ENCODE measurements at regions not wholly inside any gene's neighbourhood (a gene's known extent, or its start where the extent isn't known, plus 50 kb on each side); places are given as distances from the start of the nearest gene placed in this dataset.
"Not testable (repeated sequence)": the region's sequence is repeated elsewhere in the genome, so short reads cannot be mapped to it uniquely, and the experiment has no call there.

GRCh38 chr1:181202986-181203555, 114.6 kb downstream of the IER5 start:
- no peak for DNase-seq (ENCODE audit: low read depth)

DNA sequence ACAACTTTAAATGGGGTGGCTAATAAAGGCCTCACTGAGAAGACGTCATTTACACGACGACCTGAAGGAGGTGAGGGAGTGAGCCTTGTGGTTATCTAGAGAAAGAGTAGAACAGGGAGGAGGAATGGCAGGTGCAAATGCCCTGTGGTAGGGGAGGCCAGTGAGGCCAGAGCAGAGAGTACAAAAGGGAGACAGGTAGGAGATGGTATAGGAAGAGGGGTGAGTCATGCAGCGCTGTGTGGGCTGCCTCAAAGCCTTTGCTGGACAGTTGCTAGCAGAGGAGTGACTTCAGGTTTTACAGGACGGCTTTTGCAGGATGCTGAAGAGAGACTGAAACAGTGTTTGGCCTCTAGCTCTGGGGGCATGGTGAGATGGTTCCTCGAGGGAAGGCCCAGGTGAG, 116.0 kb downstream of the IER5 start:
- no peak for DNase-seq (ENCODE audit: low read depth)

DNA sequence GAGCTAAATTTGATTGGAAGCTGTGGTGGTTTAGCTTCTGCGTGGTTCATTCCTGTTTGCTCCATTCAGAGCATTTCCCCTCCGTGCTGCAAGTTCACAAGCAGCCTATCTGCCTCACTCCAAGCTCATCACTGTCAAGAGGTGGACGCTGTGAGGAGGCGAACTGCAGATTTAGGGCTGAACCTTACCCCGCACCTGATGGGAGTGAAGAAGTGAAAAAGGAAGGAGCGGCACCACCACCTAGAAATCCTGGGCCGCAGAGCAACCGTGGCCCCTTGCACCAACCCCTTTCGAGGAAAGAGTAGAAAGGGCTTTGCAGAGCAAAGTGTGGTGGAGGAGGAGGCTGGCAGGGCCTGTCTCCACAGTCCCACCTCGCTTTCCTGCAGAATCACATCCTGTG, 117.4 kb downstream of the IER5 start:
- no peak for DNase-seq (ENCODE audit: low read depth)

DNA sequence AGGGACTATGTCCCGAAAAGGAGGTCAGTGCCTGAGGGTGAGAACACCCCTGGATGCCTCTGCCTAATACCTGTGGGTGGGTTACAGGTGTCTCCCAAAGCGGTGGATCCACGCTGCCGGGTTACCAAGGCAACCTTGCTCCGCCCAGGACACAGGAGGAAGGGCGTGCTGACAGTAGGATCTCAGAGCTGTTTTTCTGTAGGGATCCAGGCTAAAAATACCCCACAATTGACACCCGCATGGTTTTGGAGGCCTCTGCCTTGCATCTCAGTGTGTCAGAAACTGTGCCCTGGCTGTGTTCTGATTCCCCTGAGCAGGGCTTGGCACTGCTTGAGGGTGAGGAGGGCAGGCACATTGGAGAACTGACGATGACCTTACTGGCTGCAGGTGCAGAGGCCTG, 118.0 kb downstream of the IER5 start:
- DNase-seq (ENCODE audit: low read depth), result no peak

- DNase-seq (ENCODE audit: low read depth), result no peak
Observed at GRCh38 chr1:181206979-181207790, 118.7 kb downstream of the IER5 start.

- no peak for DNase-seq (ENCODE audit: low read depth)
Observed at GRCh38 chr1:181208083-181208482, 119.6 kb downstream of the IER5 start.

DNA sequence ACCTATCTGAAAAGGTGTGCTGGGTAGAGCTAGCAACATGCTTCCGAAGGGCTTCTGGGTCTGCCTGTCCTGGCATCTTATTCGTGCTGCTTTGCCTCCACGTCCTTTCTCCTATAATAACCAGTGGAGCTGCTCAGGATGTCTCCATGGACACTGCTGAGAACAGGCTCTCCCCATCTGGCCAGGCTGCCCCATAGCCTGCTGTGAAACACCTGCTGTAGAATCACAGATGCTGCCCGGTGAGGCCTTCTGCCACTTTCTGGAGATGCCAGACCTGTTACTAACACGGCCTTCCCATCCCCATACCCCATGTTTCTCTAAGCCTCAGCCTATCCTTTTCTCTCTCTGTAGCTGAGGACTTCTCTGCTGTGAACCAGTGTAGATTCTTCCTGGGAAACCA, 120.5 kb downstream of the IER5 start:
- no peak for DNase-seq (ENCODE audit: low read depth)

- DNase-seq (ENCODE audit: low read depth), result no peak
Observed at GRCh38 chr1:181213056-181213455, 124.6 kb downstream of the IER5 start.

DNA sequence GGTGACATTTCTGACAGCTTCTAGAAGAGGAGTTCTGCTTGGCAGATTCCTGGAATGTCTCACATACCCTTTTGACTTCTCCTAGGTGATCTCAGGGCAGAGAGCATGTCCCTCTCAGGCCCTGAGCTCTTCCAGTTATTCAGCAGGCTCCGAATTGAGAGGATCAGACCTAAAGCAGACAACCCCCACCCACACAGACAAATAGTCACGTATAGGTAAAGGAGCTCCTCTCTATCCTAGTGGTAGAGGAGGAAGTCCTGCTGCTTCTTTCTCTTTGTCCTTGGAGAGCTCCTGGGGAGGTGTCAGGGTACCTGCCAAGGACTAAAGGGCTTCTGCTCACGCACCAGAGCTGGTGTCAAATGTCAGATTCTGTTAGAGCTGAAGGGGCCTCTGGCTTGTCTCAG, 128.1 kb downstream of the IER5 start:
- DNase-seq (ENCODE audit: low read depth), result no peak

DNA sequence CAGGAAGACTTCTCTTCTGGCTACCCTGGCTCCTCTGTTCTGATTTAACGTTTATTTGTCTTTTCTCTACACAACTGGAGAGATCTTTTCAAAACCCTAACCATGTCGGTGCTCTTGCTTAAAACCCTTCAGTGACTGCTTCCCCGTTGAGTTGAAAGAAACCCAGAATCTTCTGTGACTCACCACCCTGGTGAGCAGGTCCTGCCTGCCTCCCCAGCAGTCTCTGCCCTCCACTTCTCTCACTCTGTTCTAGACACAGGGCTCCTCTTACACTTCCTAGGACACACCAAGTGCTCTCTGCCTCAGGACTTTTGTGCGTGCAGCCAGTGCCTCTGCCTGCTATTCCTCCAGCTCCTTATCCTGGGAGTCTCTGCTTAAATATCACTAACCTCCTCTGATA, 131.4 kb downstream of the IER5 start:
- no peak for DNase-seq (ENCODE audit: low read depth)

DNA sequence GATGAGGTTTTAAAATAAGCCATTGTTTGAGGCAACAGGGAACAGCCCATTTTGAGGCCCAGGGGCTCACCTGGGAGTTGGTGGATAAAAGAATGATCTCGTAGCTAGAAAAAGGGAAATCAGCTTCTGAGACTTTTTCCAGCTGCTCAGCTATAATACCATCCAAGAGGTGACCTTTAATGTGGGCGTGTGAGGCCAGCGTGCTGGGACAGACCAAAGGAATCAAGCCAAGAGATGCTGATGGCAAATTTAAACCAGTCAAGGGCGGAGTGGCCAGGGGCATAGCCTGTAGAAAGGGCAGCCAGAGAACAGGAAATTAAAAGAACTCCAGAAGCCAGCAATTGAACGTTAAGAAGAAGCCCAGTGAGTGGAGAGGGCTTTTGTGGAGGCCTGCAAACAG, 132.6 kb downstream of the IER5 start:
- no peak for DNase-seq (ENCODE audit: low read depth)

GRCh38 chr1:181222972-181223505, 134.5 kb downstream of the IER5 start:
- DNase-seq (ENCODE audit: low read depth), result no peak

DNA sequence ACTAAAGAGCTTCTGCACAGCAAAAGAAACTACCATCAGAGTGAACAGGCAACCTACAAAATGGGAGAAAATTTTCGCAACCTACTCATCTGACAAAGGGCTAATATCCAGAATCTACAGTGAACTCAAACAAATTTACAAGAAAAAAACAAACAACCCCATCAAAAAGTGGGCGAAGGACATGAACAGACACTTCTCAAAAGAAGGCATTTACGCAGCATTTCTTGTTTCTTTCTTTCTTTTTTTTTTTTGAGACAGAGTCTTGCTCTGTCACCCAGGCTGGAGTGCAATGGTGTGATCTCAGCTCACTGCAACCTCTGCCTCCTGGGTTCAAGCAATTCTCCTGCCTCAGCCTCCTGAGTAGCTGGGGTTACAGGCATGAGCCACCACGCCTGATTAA, 138.2 kb downstream of the IER5 start:
- not testable (repeated sequence) for DNase-seq (ENCODE audit: low read depth)

- DNase-seq (ENCODE audit: low read depth), result no peak
Observed at GRCh38 chr1:181239086-181239485, 150.6 kb downstream of the IER5 start.

DNA sequence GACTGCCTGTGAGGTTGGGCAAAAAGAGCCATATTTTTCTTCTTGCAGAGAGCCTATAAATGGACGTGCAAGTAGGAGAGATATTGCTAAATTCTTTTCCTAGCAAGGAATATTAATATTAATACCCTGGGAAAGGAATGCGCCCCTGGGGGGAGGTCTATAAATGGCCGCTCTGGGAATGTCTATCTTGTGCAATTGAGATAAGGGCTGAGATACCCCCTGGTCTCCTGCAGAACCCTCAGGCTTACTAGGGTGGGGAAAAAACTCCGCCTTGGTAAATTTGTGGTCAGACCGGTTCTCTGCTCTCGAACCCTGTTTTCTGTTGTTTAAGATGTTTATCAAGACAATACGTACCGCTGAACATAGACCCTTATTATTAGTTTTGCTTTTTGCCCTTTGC, 157.8 kb downstream of the IER5 start:
- not testable (repeated sequence) for DNase-seq (ENCODE audit: low read depth)

DNA sequence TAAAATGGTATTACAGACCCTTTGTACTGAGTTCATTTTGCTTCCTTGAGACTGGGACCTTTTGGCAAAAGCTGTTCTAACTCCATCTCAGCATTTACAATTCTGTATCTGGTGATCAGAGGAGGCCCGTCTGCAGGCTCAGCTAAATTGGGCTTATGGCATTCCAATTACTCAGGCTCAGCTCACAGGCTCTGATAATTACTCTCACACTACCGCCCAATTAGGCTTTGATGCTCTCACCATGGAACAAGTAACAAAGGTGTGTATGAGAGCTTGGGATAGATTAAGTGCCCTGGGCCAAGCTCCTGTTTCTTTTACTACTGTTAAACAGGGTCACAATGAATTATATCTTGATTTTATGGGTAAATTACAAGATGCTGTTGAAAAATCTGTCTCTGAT, 159.9 kb downstream of the IER5 start:
- not testable (repeated sequence) for DNase-seq (ENCODE audit: low read depth)

DNA sequence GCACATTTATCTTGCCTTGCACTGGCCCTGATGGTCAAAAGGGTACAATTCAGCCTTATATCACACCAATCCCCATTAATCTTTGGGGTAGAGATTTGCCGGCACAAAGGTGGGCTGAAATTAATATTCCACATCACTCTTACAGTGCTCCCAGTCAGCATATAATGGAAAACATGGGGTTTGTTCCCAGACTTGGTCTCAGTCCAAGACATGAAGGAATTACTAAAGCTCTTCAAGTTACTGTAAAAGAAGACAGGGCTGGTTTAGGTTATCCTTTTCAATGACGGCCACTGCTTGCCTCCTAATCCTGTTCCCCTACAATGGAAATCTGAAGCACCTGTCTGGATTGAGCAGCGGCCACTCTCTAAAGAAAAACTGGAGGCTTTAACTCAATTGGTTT, 160.7 kb downstream of the IER5 start:
- DNase-seq (ENCODE audit: low read depth), result no peak

DNA sequence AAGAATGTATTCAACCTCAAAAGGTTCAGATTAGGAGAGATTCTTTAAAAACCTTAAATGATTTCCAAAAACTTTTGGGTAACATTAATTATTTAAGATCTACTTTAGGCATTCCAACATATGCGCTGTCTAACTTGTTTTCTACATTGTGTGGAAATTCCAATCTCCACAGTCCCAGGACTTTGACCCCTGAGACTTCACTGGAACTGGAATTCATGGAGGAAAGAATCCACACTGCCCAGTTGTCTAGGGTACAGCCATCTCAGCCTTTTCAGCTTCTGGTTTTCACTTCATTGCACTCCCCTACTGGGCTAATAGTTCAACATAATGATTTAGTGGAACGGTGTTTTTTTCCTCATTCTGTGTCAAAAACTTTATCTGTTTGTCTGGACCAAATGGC, 161.5 kb downstream of the IER5 start:
- no peak for DNase-seq (ENCODE audit: low read depth)

DNA sequence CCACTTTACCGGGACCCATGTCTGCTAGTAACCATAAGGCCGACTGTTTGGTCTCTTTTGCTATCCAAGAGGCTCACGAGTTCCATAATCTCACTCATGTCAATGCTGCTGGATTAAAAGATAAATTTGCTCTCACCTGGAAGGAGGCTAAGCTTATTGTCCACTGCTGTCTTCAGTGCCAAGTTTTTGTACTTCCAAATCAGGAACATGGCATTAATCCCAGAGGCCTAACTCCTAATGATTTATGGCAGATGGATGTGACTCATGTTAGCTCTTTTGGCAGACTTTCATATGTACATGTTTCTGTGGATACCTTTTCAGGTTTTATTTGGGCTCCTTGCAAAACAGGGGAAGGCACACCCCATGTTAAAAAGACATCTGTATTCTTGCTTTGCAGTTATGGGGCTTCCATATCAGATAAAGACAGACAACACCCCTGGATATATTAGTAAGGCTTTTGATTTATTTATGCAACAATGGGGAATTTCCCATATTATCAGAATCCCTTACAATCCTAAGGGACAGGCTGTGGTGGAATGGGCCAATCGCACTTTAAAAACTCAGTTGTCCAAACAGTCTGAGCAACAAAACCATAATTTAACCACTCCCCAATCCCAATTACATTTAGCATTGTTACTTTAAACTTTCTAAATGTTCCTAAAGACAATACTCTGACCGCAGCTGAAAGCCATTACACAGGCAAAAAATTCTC, 162.7 kb downstream of the IER5 start:
- no peak for DNase-seq (ENCODE audit: low read depth)

GRCh38 chr1:181251713-181252075, 163.2 kb downstream of the IER5 start:
- no peak for DNase-seq (ENCODE audit: low read depth)

GRCh38 chr1:181253601-181254000, 165.1 kb downstream of the IER5 start:
- DNase-seq (ENCODE audit: low read depth), result not testable (repeated sequence)

DNA sequence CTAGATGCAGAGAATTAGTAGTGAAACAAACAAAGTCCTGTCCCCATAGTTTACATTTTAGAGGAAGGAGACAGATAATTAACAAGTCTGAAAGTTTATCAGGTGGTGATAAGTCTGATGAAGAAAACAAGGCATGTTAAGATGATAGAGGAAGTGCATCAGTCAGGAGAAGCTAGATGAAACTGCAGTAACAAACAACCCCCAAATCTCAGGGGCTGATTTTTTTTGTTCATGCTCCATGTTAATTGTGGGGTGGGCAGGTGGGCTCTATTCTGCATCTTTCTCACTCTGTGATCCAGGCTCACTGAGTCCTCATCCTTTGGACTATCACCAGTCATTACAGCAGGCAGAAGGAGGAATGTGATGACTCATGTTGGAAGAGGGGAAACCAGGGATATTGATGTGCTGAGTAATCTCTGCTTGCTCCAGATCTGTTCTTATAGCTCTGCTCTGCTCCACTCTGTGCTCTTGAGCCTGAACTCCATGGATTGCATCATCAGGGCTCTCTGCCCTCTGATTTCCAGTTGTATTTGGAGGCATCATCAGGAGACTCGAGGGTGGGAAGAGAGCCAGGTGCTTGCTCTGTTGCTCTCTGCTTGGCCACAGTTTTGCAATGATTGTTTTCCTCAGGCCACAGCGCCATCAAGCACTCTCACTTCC, 166.9 kb downstream of the IER5 start:
- DNase-seq (ENCODE audit: low read depth), result no peak

DNA sequence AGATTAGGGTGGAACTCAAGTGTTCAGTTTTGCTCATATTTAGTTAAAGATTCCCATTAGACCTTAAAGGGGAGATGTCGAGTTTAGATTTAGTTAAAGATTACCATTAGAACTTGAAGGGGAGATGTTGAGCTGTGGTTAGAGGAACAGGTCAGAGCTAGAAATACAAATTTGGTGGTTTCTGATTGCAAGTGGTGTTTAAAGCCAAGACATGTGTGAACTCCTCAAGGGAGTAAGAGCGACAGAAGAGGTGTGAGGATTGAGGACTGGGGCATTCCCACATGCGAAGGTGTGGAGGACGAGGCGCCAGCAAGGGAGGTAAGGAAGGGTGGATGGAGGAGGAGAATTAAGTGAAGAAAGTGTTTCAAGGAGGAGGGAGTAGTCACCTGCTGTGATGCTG, 168.6 kb downstream of the IER5 start:
- DNase-seq (ENCODE audit: low read depth), result no peak
